Colon (tissue), 2 donors: ENCODE measurements at regions not wholly inside any gene's neighbourhood (a gene's known extent, or its start where the extent isn't known, plus 50 kb on each side); places are given as distances from the start of the nearest gene placed in this dataset.
"Not testable (repeated sequence)": the region's sequence is repeated elsewhere in the genome, so short reads cannot be mapped to it uniquely, and the experiment has no call there.

Source experiments
- FAIRE-seq: peaks from 2 replicates; lab custom pipeline; 2012; peaks lifted over from hg19 to GRCh38; lab: Jason Lieb, UNC
- donor health status: control.
- donor health status: control.

DNA sequence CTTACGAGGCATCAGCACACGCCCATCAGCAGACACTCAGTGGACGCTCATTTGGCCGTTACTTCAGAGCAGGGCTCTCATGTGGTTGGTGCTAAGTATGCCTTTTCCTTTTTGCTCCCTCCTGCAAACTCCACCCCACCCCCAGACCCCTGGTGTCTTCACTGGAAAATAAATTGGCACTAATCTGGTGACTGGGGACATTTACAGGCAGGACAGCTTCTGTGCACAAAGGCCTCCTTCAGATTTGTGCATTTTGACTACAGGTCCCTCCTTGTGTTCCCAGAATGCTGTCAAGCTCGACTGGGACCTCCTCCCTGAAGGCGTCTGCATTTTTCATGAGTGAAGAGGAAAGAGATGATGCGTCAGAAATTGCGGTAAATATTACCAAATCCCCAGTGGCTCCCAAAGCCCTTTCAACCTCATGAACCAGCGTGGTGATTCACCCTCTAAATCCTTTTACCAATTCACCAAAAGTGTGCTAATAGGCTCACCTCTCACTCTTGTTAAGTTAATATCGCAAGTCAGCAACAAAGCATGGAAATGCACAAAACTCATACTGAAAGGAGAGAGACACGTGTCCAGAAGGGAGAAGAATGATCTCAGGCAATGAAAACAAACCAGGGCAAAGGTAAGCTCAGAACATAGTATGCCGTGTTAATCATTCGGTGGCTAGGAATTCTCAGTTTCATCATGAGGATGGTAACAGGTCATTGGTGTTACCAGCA is 119.0 kb downstream of the NKX6-1 start:
- FAIRE-seq: no peak

DNA sequence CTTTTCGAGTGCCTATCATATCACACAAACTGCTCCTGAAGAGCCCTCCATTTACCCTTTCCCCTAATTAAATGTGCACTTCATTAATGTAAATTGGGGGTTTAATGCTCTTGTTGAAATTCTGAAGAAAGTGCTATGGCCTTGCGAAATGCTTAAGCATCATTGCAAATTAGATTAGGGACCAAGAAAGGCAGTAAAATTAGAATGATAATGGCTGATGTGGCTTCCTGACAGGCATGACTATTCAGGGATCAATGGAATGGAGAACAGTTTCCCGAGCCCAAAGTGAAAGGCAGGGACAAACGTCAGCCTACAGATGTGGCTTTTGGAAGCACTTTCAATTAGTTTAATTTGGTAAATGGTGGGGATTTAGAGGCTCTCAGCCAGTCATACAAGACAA is 120.1 kb downstream of the NKX6-1 start:
- no peak for FAIRE-seq

- no peak for FAIRE-seq
Observed at GRCh38 chr4:84378356-84378755, 120.7 kb downstream of the NKX6-1 start.

DNA sequence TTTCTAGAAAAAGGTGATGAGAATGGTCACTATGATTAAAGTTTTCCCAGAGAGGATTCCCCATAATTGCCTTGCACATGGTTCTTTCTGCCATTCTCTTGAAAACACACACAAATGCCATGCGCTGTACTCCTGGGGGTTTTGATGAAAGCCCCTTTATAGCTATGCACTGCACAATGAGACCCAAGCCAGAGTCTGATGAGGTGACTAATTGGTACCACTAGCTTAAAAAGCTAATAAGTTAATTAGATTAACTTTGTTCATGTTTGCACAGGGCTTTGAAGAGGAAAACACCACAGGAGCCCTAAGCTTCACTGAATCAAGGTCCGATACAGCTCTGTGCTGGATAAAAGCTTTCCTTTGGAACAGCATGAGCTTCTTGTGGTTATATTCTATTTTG is 132.2 kb downstream of the NKX6-1 start:
- FAIRE-seq: no peak

DNA sequence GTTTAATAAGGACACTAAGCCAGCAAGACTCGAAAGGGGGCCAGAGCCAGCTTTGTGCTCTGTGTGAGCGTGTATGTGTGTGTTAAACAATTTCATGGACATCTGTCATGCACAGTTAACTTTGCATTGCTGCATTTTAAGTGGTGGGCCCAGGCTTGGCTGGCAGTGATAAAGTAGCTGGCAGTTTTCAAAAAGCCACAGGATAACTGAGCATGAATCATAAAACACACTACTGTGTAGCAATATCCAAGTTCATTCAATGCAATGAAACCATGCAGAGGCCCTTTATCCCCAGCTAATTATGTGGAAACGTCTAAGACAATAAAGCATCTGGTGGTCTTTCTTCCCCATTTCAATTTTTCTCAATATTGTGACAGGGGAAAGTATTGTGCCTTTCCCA is 132.9 kb downstream of the NKX6-1 start:
- FAIRE-seq: no peak

- FAIRE-seq: no peak
Observed at GRCh38 chr4:84362896-84363655, 136.0 kb downstream of the NKX6-1 start.

- no peak for FAIRE-seq
Observed at GRCh38 chr4:84342161-84342560, 156.9 kb downstream of the NKX6-1 start.

DNA sequence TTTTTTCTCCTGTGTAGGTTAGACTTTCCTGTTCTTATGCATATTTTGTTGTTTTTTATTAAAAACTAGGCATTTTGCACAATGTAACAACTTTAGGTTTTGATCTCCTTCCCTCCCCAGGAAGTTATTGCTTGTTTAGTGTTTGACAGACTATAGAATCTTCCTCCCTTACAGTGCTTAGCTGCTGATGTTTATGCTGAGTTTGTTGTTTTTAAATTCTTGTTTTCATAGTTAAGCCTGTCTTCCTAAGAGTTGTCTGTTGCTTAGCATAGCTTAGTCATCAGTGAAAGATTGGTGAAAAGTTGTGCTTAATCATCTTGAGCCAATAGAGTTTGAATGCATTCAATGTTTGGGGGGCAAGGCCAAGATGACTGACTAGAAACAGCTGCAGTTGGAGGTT is 157.5 kb downstream of the NKX6-1 start:
- no peak for FAIRE-seq

DNA sequence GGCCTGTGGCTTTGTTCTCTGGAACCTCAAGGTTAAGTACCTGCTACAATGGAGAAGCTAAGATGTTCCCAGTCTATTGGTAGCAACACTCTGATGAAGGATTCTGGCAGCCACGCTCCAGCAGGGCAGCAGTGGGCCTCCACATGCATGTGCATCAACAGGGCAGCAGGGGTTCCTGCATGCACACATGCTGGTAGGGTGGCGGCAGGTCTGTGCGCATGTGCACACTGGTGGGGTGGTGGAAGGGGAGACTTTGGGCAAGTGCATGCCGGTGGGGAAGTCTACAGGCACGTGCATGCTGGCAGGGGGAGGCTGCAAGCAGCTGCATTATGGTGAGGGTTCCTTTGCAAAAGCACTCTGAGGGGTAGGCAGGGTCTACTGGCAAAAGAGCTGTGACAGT is 160.7 kb downstream of the NKX6-1 start:
- no peak for FAIRE-seq

DNA sequence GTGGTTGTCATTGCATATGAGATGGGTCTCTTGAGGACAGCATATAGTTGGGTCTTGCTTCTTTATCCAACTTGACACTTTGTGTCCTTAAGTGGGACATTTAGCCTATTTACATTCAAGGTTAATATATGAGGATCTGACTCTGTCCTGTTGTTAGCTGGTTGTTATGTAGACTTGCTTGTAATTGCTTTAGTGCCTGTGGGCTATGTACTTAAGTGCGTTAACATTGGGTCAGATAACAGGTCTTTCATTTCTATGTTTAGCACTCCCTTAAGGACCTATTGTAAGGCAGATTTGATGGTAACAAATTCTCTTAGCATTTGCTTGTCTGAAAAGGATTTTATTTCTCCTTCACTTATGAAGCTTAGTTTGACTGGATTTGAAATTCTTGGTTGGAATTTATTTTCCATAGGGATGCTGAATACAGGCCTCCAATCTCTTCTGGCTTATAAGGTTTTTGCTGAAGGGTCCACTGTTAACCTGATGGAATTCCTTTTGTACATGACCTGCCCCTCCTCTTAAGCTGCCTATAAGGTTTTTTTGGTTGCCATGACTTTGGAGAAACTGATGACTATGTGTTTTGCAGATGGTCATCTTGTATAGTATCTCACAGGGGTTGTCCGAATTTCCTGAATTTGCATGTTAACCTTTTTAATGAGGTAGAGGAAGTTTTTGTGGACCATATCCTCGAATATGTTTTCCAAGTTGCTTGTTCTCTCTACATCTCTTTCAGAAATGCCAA is 162.0 kb downstream of the NKX6-1 start:
- no peak for FAIRE-seq

DNA sequence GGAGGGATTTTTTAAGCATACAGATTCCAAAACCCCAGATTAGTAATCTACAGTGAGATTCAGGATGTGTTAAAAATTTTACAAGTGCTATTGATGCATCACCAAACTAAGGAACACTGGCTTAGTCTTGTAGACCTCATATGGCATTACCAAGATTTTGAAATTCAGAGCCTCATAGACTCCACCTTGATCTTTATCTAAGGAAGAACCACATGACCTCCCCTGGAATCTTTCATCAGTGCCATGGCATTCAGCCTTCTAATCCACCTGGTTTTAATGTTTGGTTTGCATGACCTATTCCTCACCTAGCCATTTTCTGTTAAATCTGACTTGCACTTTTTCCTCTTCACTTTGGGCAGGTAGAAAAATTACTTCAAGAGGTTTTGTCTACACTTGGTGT is 171.6 kb downstream of the NKX6-1 start:
- FAIRE-seq: no peak

DNA sequence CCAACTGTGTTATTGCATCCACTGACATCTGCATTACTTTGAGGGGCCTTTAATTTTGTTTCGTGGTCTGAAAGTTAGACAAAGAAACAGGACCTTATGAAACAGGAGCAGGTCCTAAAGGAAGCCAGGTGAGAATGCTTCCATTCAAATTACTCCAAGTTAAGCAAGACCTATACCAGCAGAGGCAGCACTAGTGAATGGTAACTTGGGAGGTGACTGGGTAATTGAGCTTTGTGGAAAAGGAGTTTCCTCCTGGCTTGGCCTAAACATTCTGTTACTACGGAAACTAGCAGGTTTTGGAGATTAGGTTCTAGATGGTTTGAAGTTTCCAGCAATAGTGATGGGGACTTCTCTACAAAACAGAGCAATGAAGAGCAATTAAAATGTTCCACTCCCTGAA is 173.5 kb downstream of the NKX6-1 start:
- FAIRE-seq: no peak

DNA sequence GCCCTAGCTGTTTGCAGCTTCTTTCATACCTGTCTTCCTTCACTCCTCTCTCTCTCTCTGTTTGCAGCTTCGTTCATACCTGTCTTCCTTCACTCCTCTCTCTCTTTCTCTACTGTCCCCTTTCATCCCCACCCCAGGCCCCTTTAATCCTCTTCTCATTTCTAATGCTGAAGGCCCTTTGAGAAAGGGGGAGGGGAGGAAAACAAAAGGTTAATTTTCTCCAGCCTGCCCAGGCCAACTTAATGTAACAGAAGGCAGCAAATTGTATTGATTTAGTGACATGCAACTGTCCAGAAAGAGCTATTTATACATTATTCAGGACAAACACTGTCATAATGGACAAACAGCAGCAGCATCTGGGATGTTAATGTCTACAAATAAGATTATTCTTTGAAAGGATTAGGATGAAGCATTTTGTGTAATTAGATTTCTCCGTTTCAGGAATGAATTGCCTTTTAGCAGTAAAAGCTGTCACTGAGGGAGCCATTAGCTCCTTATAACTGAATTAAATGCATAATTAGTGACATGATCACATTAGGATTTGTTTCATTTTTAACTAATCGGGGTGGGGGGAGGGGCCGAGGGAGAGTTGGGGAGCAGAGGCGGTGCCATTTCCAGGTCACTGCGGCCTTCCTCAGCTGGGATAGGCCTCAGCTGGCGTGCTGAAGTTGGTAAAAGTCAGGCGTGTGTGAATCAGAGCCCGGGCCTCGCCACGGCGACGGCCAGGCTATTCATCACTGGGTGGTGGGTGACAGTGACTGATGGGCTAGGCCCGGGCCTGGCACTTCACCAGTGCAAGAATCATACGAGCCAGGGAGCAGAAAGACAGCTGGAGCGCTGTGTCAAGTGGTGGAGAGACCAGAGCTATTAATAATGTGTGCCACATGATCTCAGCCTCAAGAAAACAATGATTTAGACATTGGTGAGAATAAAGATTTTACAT is 174.5 kb downstream of the NKX6-1 start:
- no peak for FAIRE-seq

DNA sequence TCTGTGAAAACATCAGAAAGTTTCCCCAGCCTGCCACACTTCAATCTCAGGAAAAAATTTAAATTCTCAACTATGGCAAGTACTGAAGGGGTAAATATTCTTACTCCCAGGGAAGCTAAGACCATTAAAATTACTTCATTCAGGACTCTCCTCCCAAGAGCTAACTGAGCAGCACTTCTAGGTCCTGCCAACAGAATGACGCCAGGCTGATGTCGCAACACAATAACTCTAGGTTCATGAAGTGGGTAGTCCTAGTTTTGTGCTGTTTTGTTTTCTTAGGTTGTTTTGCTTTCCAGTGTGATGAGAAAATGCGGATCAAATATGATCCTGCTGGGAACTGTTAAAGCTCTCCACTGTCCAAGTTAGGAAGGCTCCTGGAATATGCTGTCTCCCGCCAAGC is 180.0 kb downstream of the NKX6-1 start:
- FAIRE-seq: no peak

DNA sequence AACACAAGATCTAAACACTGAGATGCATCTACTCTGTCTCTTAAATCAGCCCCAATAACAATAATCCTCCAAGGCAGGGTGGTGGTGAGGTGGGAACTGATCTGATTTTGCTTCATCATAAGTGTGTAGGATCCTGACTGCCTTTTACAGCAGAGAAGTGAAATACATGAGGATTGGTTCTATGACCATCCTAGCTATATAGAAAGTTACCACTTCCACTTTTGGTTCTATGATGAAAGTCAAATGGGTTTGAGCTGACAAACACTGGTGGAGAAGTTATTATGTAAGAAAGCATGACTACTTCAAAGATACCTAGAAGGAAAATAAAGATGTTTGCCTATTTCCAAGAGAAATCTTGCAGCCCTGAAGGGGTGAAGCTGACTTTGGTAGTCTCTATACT is 181.6 kb downstream of the NKX6-1 start:
- no peak for FAIRE-seq

- no peak for FAIRE-seq
Observed at GRCh38 chr4:84312426-84313012, 186.6 kb downstream of the NKX6-1 start.

- FAIRE-seq: no peak
Observed at GRCh38 chr4:84309191-84309590, 189.9 kb downstream of the NKX6-1 start.

DNA sequence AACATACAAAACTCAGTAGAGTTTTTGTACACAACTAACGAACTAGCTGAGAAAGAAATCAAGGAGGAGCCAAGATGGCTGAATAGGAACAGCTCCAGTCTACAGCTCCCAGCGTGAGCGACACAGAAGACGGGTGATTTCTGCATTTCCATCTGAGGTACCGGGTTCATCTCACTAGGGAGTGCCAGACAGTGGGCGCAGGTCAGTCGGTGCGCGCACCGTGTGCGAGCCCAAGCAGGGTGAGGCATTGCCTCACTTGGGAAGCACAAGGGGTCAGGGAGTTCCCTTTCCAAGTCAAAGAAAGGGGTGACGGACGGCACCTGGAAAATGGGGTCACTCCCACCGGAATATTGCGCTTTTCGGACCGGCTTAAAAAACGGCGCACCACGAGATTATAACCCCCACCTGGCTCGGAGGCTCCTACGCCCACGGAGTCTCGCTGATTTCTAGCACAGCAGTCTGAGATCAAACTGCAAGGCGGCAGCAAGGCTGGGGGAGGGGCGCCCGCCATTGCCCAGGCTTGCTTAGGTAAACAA is 200.3 kb downstream of the NKX6-1 start:
- not testable (repeated sequence) for FAIRE-seq

DNA sequence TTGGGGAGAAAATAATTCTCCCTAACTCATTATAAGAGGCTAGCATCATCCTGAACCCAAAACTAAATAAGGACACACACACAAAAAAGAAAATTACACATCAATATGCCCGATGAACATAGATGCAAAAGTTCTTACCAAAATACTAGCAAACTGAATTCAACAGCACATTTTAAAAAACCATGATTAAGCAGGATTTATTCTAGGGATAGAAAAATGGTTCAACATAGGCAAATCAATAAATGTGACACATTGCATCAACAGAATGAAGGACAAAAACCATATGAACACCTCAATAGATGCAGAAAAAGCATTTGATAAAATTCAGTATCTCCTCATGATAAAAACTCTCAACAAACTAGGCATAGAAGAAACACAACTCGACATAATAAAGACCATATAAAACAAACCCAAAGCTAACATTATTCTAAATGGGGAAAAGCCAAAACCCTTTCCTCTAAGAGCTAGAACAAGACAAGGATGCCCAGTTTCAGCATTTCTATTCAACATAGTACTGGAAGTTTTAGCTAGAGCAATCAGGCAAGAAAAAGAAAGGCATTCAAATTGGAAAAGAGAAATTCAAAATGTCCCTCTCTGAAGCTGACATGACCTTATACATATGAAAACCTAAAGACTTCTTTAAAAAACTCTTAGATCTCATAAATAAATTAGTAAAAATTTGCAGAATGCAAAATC is 200.9 kb downstream of the NKX6-1 start:
- FAIRE-seq: no peak

- FAIRE-seq: no peak
Observed at GRCh38 chr4:84291969-84292368, 207.1 kb downstream of the NKX6-1 start.

- no peak for FAIRE-seq
Observed at GRCh38 chr4:84286048-84286447, 213.0 kb downstream of the NKX6-1 start.
